ENCODE measurements at regions not wholly inside any gene's neighbourhood (a gene's known extent, or its start where the extent isn't known, plus 50 kb on each side); places are given as distances from the start of the nearest gene placed in this dataset.

GRCh38 chr12:86623267-86623666, 367.1 kb upstream of the MGAT4C start:
- TF ChIP-seq FOXA1 (IDR thresholded peaks at IDR 0.05) (no peak), SP1 (IDR thresholded peaks at IDR 0.05) (no peak), HDGF (IDR thresholded peaks at IDR 0.05; ENCODE audit: borderline replicate concordance) (no peak), SUZ12 (IDR thresholded peaks at IDR 0.05) (no peak)

Measured in HEK293T (cell line).